ENCODE measurements at regions not wholly inside any gene's neighbourhood (a gene's known extent, or its start where the extent isn't known, plus 50 kb on each side); places are given as distances from the start of the nearest gene placed in this dataset.

DNA sequence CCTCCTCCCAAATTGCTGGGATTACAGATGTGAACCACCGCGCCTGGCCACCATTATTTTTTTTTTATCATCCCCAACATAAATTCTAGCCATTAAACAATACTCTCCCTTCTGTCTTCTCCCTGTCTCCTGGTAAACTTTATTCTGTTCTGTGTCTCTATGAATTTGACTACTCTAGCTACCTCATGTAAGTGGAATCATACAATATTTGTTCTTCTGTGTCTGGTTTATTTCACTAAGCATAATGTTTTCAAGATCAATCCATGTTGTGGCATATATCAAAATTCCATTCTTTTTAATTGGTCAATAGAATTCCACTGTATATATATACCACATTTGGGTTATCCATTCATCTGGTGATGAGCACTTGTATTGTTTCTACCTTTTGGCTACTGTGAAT, 71.6 kb downstream of the MCFD2 start:
- Mint-ChIP-seq H3K9me3 (no peaks in the 10 kb centered on the region), H3K36me3 (ENCODE audit: low read depth) (no peaks in the 10 kb centered on the region), H3K4me1 (no peaks in the 10 kb centered on the region), H3K27me3 (ENCODE audit: insufficient read depth) (peaks cover 4% of the 10 kb centered on the region), H3K4me3 (no peak overlapping the region), H3K27ac (no peak overlapping the region)
- Histone ChIP-seq H3K9ac (ENCODE audit: extremely low read depth, low read length, poor library complexity, severe bottlenecking) (no peak overlapping the region), H3K36me3 (ENCODE audit: control insufficient read depth, insufficient read depth, low read length) (no peaks in the 10 kb centered on the region), H3K27ac (ENCODE audit: low read depth, low read length) (no peak overlapping the region), H3K9me3 (ENCODE audit: control insufficient read depth, low read length) (no peaks in the 10 kb centered on the region), H3K4me3 (ENCODE audit: low read length) (no peak overlapping the region), H3K4me1 (ENCODE audit: control insufficient read depth, insufficient read depth, low read length) (no peaks in the 10 kb centered on the region), H3K27me3 (ENCODE audit: control insufficient read depth, insufficient read depth, low read length, poor library complexity, severe bottlenecking) (no peaks in the 10 kb centered on the region)
- TF ChIP-seq, protein P1, sequence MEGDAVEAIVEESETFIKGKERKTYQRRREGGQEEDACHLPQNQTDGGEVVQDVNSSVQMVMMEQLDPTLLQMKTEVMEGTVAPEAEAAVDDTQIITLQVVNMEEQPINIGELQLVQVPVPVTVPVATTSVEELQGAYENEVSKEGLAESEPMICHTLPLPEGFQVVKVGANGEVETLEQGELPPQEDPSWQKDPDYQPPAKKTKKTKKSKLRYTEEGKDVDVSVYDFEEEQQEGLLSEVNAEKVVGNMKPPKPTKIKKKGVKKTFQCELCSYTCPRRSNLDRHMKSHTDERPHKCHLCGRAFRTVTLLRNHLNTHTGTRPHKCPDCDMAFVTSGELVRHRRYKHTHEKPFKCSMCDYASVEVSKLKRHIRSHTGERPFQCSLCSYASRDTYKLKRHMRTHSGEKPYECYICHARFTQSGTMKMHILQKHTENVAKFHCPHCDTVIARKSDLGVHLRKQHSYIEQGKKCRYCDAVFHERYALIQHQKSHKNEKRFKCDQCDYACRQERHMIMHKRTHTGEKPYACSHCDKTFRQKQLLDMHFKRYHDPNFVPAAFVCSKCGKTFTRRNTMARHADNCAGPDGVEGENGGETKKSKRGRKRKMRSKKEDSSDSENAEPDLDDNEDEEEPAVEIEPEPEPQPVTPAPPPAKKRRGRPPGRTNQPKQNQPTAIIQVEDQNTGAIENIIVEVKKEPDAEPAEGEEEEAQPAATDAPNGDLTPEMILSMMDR (conservative IDR thresholded peaks at IDR 0.05): no peak
- 94 to 95% methylated on average over 2 of the region's 2 CpGs for WGBS, 2 experiments (ENCODE audit: insufficient coverage in 1 of 2, insufficient read length in 1 of 2)
- DNase-seq: no peak

DNA sequence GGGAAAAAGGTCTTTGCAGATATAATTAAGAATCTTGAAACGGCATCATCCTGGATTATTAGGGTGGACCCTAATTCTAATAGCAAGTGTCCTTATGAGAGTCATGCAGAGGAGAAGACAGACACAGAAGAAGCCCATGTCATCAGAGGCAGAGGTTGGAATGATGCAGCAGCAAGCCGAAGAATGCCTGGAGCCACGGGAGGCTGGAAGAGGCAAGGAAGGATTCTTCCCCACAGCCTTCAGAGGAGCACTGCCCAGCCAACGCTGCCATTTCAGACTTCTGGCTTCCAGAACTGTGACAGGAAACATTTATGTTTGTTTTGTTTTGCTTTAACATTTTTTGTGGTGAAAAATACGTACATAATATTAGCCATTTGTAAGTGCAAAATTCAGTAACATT, 72.3 kb downstream of the MCFD2 start:
- Histone ChIP-seq H3K27me3 (ENCODE audit: control insufficient read depth, insufficient read depth, low read length, poor library complexity, severe bottlenecking) (no peaks in the 10 kb centered on the region), H3K4me1 (ENCODE audit: control insufficient read depth, insufficient read depth, low read length) (no peaks in the 10 kb centered on the region), H3K9me3 (ENCODE audit: control insufficient read depth, low read length) (no peaks in the 10 kb centered on the region), H3K27ac (ENCODE audit: low read depth, low read length) (no peak overlapping the region), H3K36me3 (ENCODE audit: control insufficient read depth, insufficient read depth, low read length) (no peaks in the 10 kb centered on the region), H3K9ac (ENCODE audit: extremely low read depth, low read length, poor library complexity, severe bottlenecking) (no peak overlapping the region), H3K4me3 (ENCODE audit: low read length) (no peak overlapping the region)
- H3K27ac Mint-ChIP-seq: no peak overlapping the region
- no peak for DNase-seq
- 91 to 100% methylated on average over 3 to 4 of the region's 5 CpGs for WGBS, 2 experiments (ENCODE audit: insufficient coverage in 1 of 2, insufficient read length in 1 of 2)
- H3K9me3 Mint-ChIP-seq: no peaks in the 10 kb centered on the region
- no peak overlapping the region for H3K4me3 Mint-ChIP-seq
- H3K4me1 Mint-ChIP-seq: no peaks in the 10 kb centered on the region
- H3K27me3 Mint-ChIP-seq (ENCODE audit: insufficient read depth): peaks cover 2% of the 10 kb centered on the region
- TF ChIP-seq, protein P1 (conservative IDR thresholded peaks at IDR 0.05): no peak
- H3K36me3 Mint-ChIP-seq (ENCODE audit: low read depth): no peaks in the 10 kb centered on the region

DNA sequence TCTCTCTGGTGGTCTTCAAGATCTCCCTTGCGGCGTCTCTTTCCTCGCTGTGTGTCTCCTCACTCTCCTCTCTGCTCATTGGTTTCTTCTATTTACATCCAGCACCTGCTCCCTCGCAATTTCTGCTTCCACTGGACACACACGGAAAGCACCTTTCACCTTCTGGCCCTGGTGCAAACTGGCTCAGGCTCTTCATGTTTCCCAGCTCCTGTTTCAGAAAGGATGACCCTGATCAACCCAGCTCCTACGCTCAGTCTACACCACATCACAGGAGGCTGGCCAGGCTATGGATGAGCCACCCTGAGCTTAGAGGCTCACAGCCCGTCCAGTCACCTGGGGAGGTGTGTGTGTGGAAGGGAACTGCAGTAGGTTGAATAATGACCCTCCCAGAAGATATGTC, 72.7 kb downstream of the MCFD2 start:
- Histone ChIP-seq H3K27me3 (ENCODE audit: control insufficient read depth, insufficient read depth, low read length, poor library complexity, severe bottlenecking) (no peaks in the 10 kb centered on the region), H3K9ac (ENCODE audit: extremely low read depth, low read length, poor library complexity, severe bottlenecking) (no peak overlapping the region), H3K4me1 (ENCODE audit: control insufficient read depth, insufficient read depth, low read length) (no peaks in the 10 kb centered on the region), H3K9me3 (ENCODE audit: control insufficient read depth, low read length) (no peaks in the 10 kb centered on the region), H3K4me3 (ENCODE audit: low read length) (no peak overlapping the region), H3K27ac (ENCODE audit: low read depth, low read length) (no peak overlapping the region), H3K36me3 (ENCODE audit: control insufficient read depth, insufficient read depth, low read length) (no peaks in the 10 kb centered on the region)
- Mint-ChIP-seq H3K27ac (no peak overlapping the region), H3K27me3 (ENCODE audit: insufficient read depth) (peaks cover 2% of the 10 kb centered on the region), H3K36me3 (ENCODE audit: low read depth) (no peaks in the 10 kb centered on the region), H3K4me1 (no peaks in the 10 kb centered on the region), H3K9me3 (no peaks in the 10 kb centered on the region), H3K4me3 (no peak overlapping the region)
- no peak for DNase-seq
- WGBS, 2 experiments (ENCODE audit: insufficient coverage in 1 of 2, insufficient read length in 1 of 2): 87 to 96% methylated on average over 4 to 7 of the region's 7 CpGs
- TF ChIP-seq, protein P1 (conservative IDR thresholded peaks at IDR 0.05): no peak

All from endodermal cell (in vitro differentiated cells).